GM12878 (cell line): ENCODE measurements at regions not wholly inside any gene's neighbourhood (a gene's known extent, or its start where the extent isn't known, plus 50 kb on each side); places are given as distances from the start of the nearest gene placed in this dataset.

Experiments
- ATAC-seq: fragments of 200-7000 bp; cut with Tn5 transposase; 3 replicates; pipeline ENCODE4 v1.9.1; 2020; ENCODE audit warnings: mild to moderate bottlenecking, moderate library complexity
- BruUV-seq: library from RNA; stranded (reverse); fragments of 400-500 nt; replicated peaks from 2 replicates; lab custom pipeline; 2021; lab: Mats Ljungman, UMichigan
- CTCF ChIA-PET: fragments of 300-600 bp; sonication (Branson Sonifier 250); formaldehyde crosslinking; extraction: SDS; loops from one replicate; lab custom pipeline; 2021; ENCODE audit warnings: inconsistent platforms; lab: Yijun Ruan, JAX
- POLR2A ChIA-PET: fragments of 350-600 bp; formaldehyde crosslinking; extraction: SDS; loops from one replicate; lab custom pipeline; 2021; ENCODE audit warnings: inconsistent platforms; lab: Charles Lee
- RAD21 ChIA-PET: fragments of 300-600 bp; sonication (Branson Sonifier 250); formaldehyde crosslinking; loops from one replicate; lab custom pipeline; 2023; ENCODE audit warnings: antibody characterized with exemption; ENCODE audit not compliant: unreplicated experiment; lab: Charles Lee
- SMC1A ChIA-PET: fragments of 300-600 bp; sonication (Branson Sonifier 250); formaldehyde crosslinking; loops from one replicate; lab custom pipeline; 2023; ENCODE audit not compliant: unreplicated experiment, uncharacterized antibody; lab: Charles Lee
- DNase-seq: peaks from one replicate; pipeline ENCODE4 v3.0.0-alpha.2; 2011; ENCODE audit warnings: low read depth, low spot score
- FAIRE-seq: peaks from 3 replicates; lab custom pipeline; 2011; peaks lifted over from hg19 to GRCh38; lab: Jason Lieb, UNC
- H2AFZ ChIP-seq: 2 replicates; pipeline ENCODE4 v1.6.0; 2011; ENCODE audit warnings: low read depth, low read length, control low read depth; ENCODE audit not compliant: control insufficient read depth
- H3K27ac ChIP-seq: 2 replicates; pipeline ENCODE4 v1.5.1; 2011; ENCODE audit warnings: control low read depth; ENCODE audit not compliant: control insufficient read depth, insufficient read depth
- H3K27me3 ChIP-seq, 2 experiments: replicated peaks in 1 of 2; 2 replicates each; pipeline versions ENCODE4 v1.6.0 to v1.6.1; 2011; ENCODE audit warnings: low read length in 1 of 2; ENCODE audit not compliant: control insufficient read depth in 2 of 2, insufficient read depth in 2 of 2
- H3K36me3 ChIP-seq, 2 experiments: 2 replicates each; pipeline ENCODE4 v1.5.1; 2011; ENCODE audit warnings: low read length in 1 of 2; ENCODE audit not compliant: control insufficient read depth in 2 of 2, insufficient read depth in 2 of 2
- H3K4me1 ChIP-seq: 2 replicates; pipeline ENCODE4 v1.6.1; 2011; ENCODE audit warnings: mild to moderate bottlenecking, low read length, moderate library complexity, mixed read lengths; ENCODE audit not compliant: control insufficient read depth, insufficient read depth
- H3K4me2 ChIP-seq: 2 replicates; pipeline ENCODE4 v1.6.0; 2011; ENCODE audit warnings: control low read depth; ENCODE audit not compliant: control insufficient read depth, insufficient read depth
- H3K4me3 ChIP-seq: fragments of 200-600 bp; sonication (generic); 2 replicates; pipeline ENCODE4 v1.5.1; 2016
- H3K79me2 ChIP-seq: 2 replicates; pipeline ENCODE4 v1.6.0; 2011; ENCODE audit warnings: low read length; ENCODE audit not compliant: control insufficient read depth, insufficient read depth
- H3K9ac ChIP-seq: 2 replicates; pipeline ENCODE4 v1.8.0; 2011; ENCODE audit warnings: low read length, control low read depth, mixed read lengths; ENCODE audit not compliant: control insufficient read depth, insufficient read depth
- H3K9me3 ChIP-seq: replicated peaks from 3 replicates; pipeline ENCODE4 v1.5.1; 2011; ENCODE audit warnings: mild to moderate bottlenecking, low read length; ENCODE audit not compliant: control insufficient read depth, insufficient read depth
- H4K20me1 ChIP-seq: 2 replicates; pipeline ENCODE4 v1.6.0; 2011; ENCODE audit not compliant: control insufficient read depth, insufficient read depth
- BRCA1 ChIP-seq: IDR thresholded peaks from 2 replicates; pipeline ENCODE4 v1.6.1; 2011; ENCODE audit warnings: low read depth, low read length, improper control_type of control experiment
- EED ChIP-seq: sonication (generic); IDR thresholded peaks from 2 replicates; pipeline ENCODE4 v1.6.1; 2016; ENCODE audit warnings: antibody characterized with exemption, low read depth
- KDM1A ChIP-seq: fragments of 200-600 bp; sonication (generic); IDR thresholded peaks from 2 replicates; pipeline ENCODE4 v1.6.1; 2016; ENCODE audit warnings: borderline replicate concordance
- LARP7 ChIP-seq: fragments of 450-650 bp; IDR thresholded peaks from 2 replicates; pipeline ENCODE4 v1.6.1; 2017; ENCODE audit warnings: mild to moderate bottlenecking
- MYC ChIP-seq: IDR thresholded peaks from 2 replicates; pipeline ENCODE4 v1.6.1; 2011; ENCODE audit warnings: mild to moderate bottlenecking, low read length, moderate library complexity, inconsistent platforms; ENCODE audit not compliant: insufficient read depth, insufficient replicate concordance, insufficient read length, severe bottlenecking
- PKNOX1 ChIP-seq: fragments of 450-650 bp; IDR thresholded peaks from 2 replicates; pipeline ENCODE4 v1.6.1; 2016; ENCODE audit warnings: mild to moderate bottlenecking
- RBBP5 ChIP-seq: fragments of 200-600 bp; sonication (generic); conservative IDR thresholded peaks from 2 replicates; pipeline ENCODE4 v1.6.1; 2016
- RELB ChIP-seq: fragments of 450-650 bp; IDR thresholded peaks from 2 replicates; pipeline ENCODE4 v1.6.1; 2017; ENCODE audit warnings: low read depth, mild to moderate bottlenecking, moderate library complexity
- SKIL ChIP-seq: fragments of 450-650 bp; IDR thresholded peaks from 2 replicates; pipeline ENCODE4 v1.6.1; 2017; ENCODE audit warnings: mild to moderate bottlenecking, low read depth, inconsistent platforms; ENCODE audit not compliant: poor library complexity, severe bottlenecking
- TARDBP ChIP-seq: IDR thresholded peaks from 2 replicates; pipeline ENCODE4 v1.6.1; 2016; ENCODE audit warnings: borderline replicate concordance
- TBL1XR1 ChIP-seq: IDR thresholded peaks from 2 replicates; pipeline ENCODE4 v1.6.1; 2012; ENCODE audit warnings: low read depth, low read length, improper control_type of control experiment
- TCF7 ChIP-seq: IDR thresholded peaks from 2 replicates; pipeline ENCODE4 v1.6.1; 2014; ENCODE audit warnings: antibody characterized with exemption, borderline replicate concordance
- ZNF24 ChIP-seq: fragments of 450-650 bp; IDR thresholded peaks from 2 replicates; pipeline ENCODE4 v1.6.1; 2017; ENCODE audit warnings: antibody characterized with exemption, mild to moderate bottlenecking
- ZNF592 ChIP-seq: fragments of 450-650 bp; IDR thresholded peaks from 2 replicates; pipeline ENCODE4 v1.6.1; 2017; ENCODE audit warnings: mild to moderate bottlenecking, moderate library complexity
- WGBS: methylation state at CpG from one replicate; pipeline ENCODE4 v1.1.6; 2016; ENCODE audit warnings: low lambda C conversion rate; ENCODE audit not compliant: insufficient replicate concordance, insufficient coverage; ENCODE audit errors: missing lambda C conversion rate; 5-methylcytosine and 5-hydroxymethylcytosine counted together
- in situ Hi-C: fragments of 300-500 bp; cut with MboI; formaldehyde crosslinking; loops from 9 replicates; pipeline ENCODE4 v1.14.3; 2018; ENCODE audit warnings: mixed read lengths
- intact Hi-C: fragments of 100-400 bp; cut with micrococcal nuclease; formaldehyde crosslinking; loops from one replicate; pipeline ENCODE4 v1.14.2; 2022; ENCODE audit not compliant: unreplicated experiment

GRCh38 chr9:11025775-11026174 lies 413.0 kb upstream of the PTPRD start (continued):
- no peak for TF ChIP-seq RELB
- TF ChIP-seq TCF7 = no peak
- no peak for TF ChIP-seq EED
- TF ChIP-seq ZNF592 = no peak
- no peak for TF ChIP-seq PKNOX1

GRCh38 chr9:11038366-11038765 lies 425.6 kb upstream of the PTPRD start:
- Histone ChIP-seq H3K9ac (no peak overlapping the region), H3K36me3 (no peaks in the 10 kb centered on the region), H2AFZ (no peak overlapping the region), H3K4me1 (no peaks in the 10 kb centered on the region), H3K4me3 (no peak overlapping the region), H3K9me3 (no peaks in the 10 kb centered on the region), H3K27me3 (no peaks in the 10 kb centered on the region), H4K20me1 (no peaks in the 10 kb centered on the region), H3K4me2 (no peak overlapping the region), H3K27ac (no peak overlapping the region), H3K79me2 (no peaks in the 10 kb centered on the region)
- SMC1A ChIA-PET = interaction anchor here (1.0 kb wide), 1 partner anchor 10 kb away, joined by 3 read pairs; no protein-coding TSS in a partner anchor
- CTCF ChIA-PET = no interaction called here
- RAD21 ChIA-PET = no interaction called here
- ATAC-seq (no peak), FAIRE-seq (no peak), DNase-seq (no peak)
- POLR2A ChIA-PET = no interaction called here
- TF ChIP-seq TARDBP = no peak
- no peak for TF ChIP-seq KDM1A
- TF ChIP-seq ZNF24 = no peak
- no peak for TF ChIP-seq RBBP5
- no peak for TF ChIP-seq LARP7
- no peak for TF ChIP-seq TBL1XR1
- TF ChIP-seq SKIL = no peak
- no peak for TF ChIP-seq BRCA1
- no peak for TF ChIP-seq MYC
- 1% methylated on average over 7 of the region's 7 CpGs for WGBS
- in situ Hi-C loops = no loop called here
- no TSS peak for BruUV-seq
- intact Hi-C loops = no loop called here
